ENCODE measurements at regions not wholly inside any gene's neighbourhood (a gene's known extent, or its start where the extent isn't known, plus 50 kb on each side); places are given as distances from the start of the nearest gene placed in this dataset.

GRCh38 chr9:88739373-88739772, 204.4 kb downstream of the NXNL2 start:
- H3K9me2 ChIP-seq (replicated peaks; ENCODE audit: insufficient read depth, low read length): no peaks in the 10 kb centered on the region
- no peak for TF ChIP-seq CTCF (IDR thresholded peaks at IDR 0.05; ENCODE audit: low read length)
- TF ChIP-seq EZH2phosphoT487 (IDR thresholded peaks at IDR 0.05; ENCODE audit: low read length): no peak
- TF ChIP-seq EZH2 (optimal IDR thresholded peaks at IDR 0.05; ENCODE audit: low read depth, low read length): no peak
- DNase-seq: no peak
- no peak overlapping the region for H3K4me3 ChIP-seq (ENCODE audit: low read length)
- no peaks in the 10 kb centered on the region for H4K20me1 ChIP-seq (ENCODE audit: insufficient read depth, low read length)
- H3K27ac ChIP-seq (ENCODE audit: low read length): no peak overlapping the region
- no peaks in the 10 kb centered on the region for H3K9me3 ChIP-seq (replicated peaks; ENCODE audit: insufficient read depth, low read length)
- H2AFZ ChIP-seq (ENCODE audit: low read length): no peak overlapping the region
- H3K4me2 ChIP-seq (ENCODE audit: low read depth, low read length): no peak overlapping the region
- H3K9ac ChIP-seq (ENCODE audit: low read length): no peak overlapping the region
- H3K79me2 ChIP-seq (ENCODE audit: low read length): no peaks in the 10 kb centered on the region
- no peaks in the 10 kb centered on the region for H3K4me1 ChIP-seq (ENCODE audit: low read length)
- no peaks in the 10 kb centered on the region for H3K27me3 ChIP-seq (replicated peaks; ENCODE audit: insufficient read depth, low read length)
- no peaks in the 10 kb centered on the region for H3K36me3 ChIP-seq (replicated peaks; ENCODE audit: insufficient read depth, low read length)
- no peaks in the 10 kb centered on the region for H3F3A ChIP-seq (ENCODE audit: insufficient read depth, low read length)

GRCh38 chr9:88740844-88741243, 205.9 kb downstream of the NXNL2 start:
- no peaks in the 10 kb centered on the region for H3K4me1 ChIP-seq (ENCODE audit: low read length)
- no peaks in the 10 kb centered on the region for H3K27me3 ChIP-seq (replicated peaks; ENCODE audit: insufficient read depth, low read length)
- no peaks in the 10 kb centered on the region for H3K9me2 ChIP-seq (replicated peaks; ENCODE audit: insufficient read depth, low read length)
- H3K4me2 ChIP-seq (ENCODE audit: low read depth, low read length): no peak overlapping the region
- H3K9me3 ChIP-seq (replicated peaks; ENCODE audit: insufficient read depth, low read length): no peaks in the 10 kb centered on the region
- H3K79me2 ChIP-seq (ENCODE audit: low read length): no peaks in the 10 kb centered on the region
- H3K27ac ChIP-seq (ENCODE audit: low read length): no peak overlapping the region
- H3K9ac ChIP-seq (ENCODE audit: low read length): no peak overlapping the region
- no peak for DNase-seq
- no peak overlapping the region for H2AFZ ChIP-seq (ENCODE audit: low read length)
- TF ChIP-seq CTCF (IDR thresholded peaks at IDR 0.05; ENCODE audit: low read length) (no peak), EZH2 (optimal IDR thresholded peaks at IDR 0.05; ENCODE audit: low read depth, low read length) (no peak), EZH2phosphoT487 (IDR thresholded peaks at IDR 0.05; ENCODE audit: low read length) (no peak)
- no peaks in the 10 kb centered on the region for H3K36me3 ChIP-seq (replicated peaks; ENCODE audit: insufficient read depth, low read length)
- no peak overlapping the region for H3K4me3 ChIP-seq (ENCODE audit: low read length)
- no peaks in the 10 kb centered on the region for H4K20me1 ChIP-seq (ENCODE audit: insufficient read depth, low read length)
- no peaks in the 10 kb centered on the region for H3F3A ChIP-seq (ENCODE audit: insufficient read depth, low read length)

GRCh38 chr9:88741335-88741734, 206.4 kb downstream of the NXNL2 start:
- Histone ChIP-seq H3K36me3 (replicated peaks; ENCODE audit: insufficient read depth, low read length) (no peaks in the 10 kb centered on the region), H3K9me2 (replicated peaks; ENCODE audit: insufficient read depth, low read length) (no peaks in the 10 kb centered on the region), H2AFZ (ENCODE audit: low read length) (no peak overlapping the region), H3K9me3 (replicated peaks; ENCODE audit: insufficient read depth, low read length) (no peaks in the 10 kb centered on the region), H3K27ac (ENCODE audit: low read length) (no peak overlapping the region), H3K4me3 (ENCODE audit: low read length) (no peak overlapping the region), H3K9ac (ENCODE audit: low read length) (no peak overlapping the region), H3K27me3 (replicated peaks; ENCODE audit: insufficient read depth, low read length) (no peaks in the 10 kb centered on the region), H3K79me2 (ENCODE audit: low read length) (no peaks in the 10 kb centered on the region), H3F3A (ENCODE audit: insufficient read depth, low read length) (no peaks in the 10 kb centered on the region), H3K4me1 (ENCODE audit: low read length) (0 out of 2 replicates have a peak, but pooled peaks cover 2% of the 10 kb centered on the region), H3K4me2 (ENCODE audit: low read depth, low read length) (no peak overlapping the region), H4K20me1 (ENCODE audit: insufficient read depth, low read length) (no peaks in the 10 kb centered on the region)
- TF ChIP-seq EZH2 (optimal IDR thresholded peaks at IDR 0.05; ENCODE audit: low read depth, low read length): no peak
- TF ChIP-seq CTCF (IDR thresholded peaks at IDR 0.05; ENCODE audit: low read length): peak; percentile 40
- TF ChIP-seq EZH2phosphoT487 (IDR thresholded peaks at IDR 0.05; ENCODE audit: low read length): no peak
- DNase-seq: no peak
